ENCODE measurements at regions not wholly inside any gene's neighbourhood (a gene's known extent, or its start where the extent isn't known, plus 50 kb on each side); places are given as distances from the start of the nearest gene placed in this dataset.

DNA sequence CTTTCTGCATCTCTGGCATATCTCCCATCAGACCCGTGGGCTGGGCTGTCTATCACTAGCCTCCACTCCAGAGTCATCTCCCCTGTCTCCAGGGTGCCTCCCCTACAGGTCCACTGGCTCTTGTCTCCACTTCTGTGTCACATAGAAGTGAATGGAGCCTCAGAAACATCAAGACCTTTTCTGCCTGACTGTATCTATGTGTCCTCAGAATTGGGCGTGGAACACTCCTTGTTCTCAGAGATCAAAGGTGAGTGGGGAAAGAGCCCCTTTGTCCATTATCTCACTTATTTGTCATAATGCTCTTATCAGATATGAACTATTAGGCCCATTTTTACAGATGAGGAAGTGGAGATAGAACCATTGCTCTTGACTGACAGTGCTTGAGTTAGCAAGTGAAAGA is 211.0 kb downstream of the CYRIA start:
- Mint-ChIP-seq H3K27me3 (peaks cover 4% of the 10 kb centered on the region), H3K4me3 (no peak overlapping the region), H3K27ac (no peak overlapping the region), H3K4me1 (no peaks in the 10 kb centered on the region), H3K36me3 (ENCODE audit: low read depth) (peaks cover 2% of the 10 kb centered on the region)
- DNase-seq = no peak
- no peaks in the 10 kb centered on the region for H3K9me3 ChIP-seq (ENCODE audit: control insufficient read depth, low read length, poor library complexity, severe bottlenecking)
- no peak for ATAC-seq

GRCh38 chr2:16452123-16452522 is 213.5 kb downstream of the CYRIA start:
- H3K4me3 Mint-ChIP-seq = no peak overlapping the region
- DNase-seq (no peak), ATAC-seq (no peak)
- H3K36me3 Mint-ChIP-seq (ENCODE audit: low read depth) = no peaks in the 10 kb centered on the region
- no peak overlapping the region for H3K27ac Mint-ChIP-seq
- H3K4me1 Mint-ChIP-seq = no peaks in the 10 kb centered on the region
- H3K9me3 ChIP-seq (ENCODE audit: control insufficient read depth, low read length, poor library complexity, severe bottlenecking) = no peaks in the 10 kb centered on the region
- H3K27me3 Mint-ChIP-seq = no peaks in the 10 kb centered on the region

- ATAC-seq (no peak), DNase-seq (no peak)
- H3K27me3 Mint-ChIP-seq = no peaks in the 10 kb centered on the region
- no peaks in the 10 kb centered on the region for H3K9me3 ChIP-seq (ENCODE audit: control insufficient read depth, low read length, poor library complexity, severe bottlenecking)
- no peak overlapping the region for H3K27ac Mint-ChIP-seq
- no peaks in the 10 kb centered on the region for H3K4me1 Mint-ChIP-seq
- no peak overlapping the region for H3K4me3 Mint-ChIP-seq
- no peaks in the 10 kb centered on the region for H3K36me3 Mint-ChIP-seq (ENCODE audit: low read depth)
Observed at GRCh38 chr2:16446706-16447105, 218.9 kb downstream of the CYRIA start.

GRCh38 chr2:16442971-16443370 is 222.7 kb downstream of the CYRIA start:
- H3K4me1 Mint-ChIP-seq = no peaks in the 10 kb centered on the region
- H3K27ac Mint-ChIP-seq = no peak overlapping the region
- no peaks in the 10 kb centered on the region for H3K9me3 ChIP-seq (ENCODE audit: control insufficient read depth, low read length, poor library complexity, severe bottlenecking)
- no peak for ATAC-seq
- peaks cover 6% of the 10 kb centered on the region for H3K27me3 Mint-ChIP-seq
- no peak for DNase-seq
- no peak overlapping the region for H3K4me3 Mint-ChIP-seq
- H3K36me3 Mint-ChIP-seq (ENCODE audit: low read depth) = no peaks in the 10 kb centered on the region

GRCh38 chr2:16441431-16441830 is 224.2 kb downstream of the CYRIA start:
- ATAC-seq = no peak
- DNase-seq = no peak
- H3K4me3 Mint-ChIP-seq = no peak overlapping the region
- H3K27ac Mint-ChIP-seq = no peak overlapping the region
- H3K4me1 Mint-ChIP-seq = no peaks in the 10 kb centered on the region
- H3K36me3 Mint-ChIP-seq (ENCODE audit: low read depth) = no peaks in the 10 kb centered on the region
- peaks cover 16% of the 10 kb centered on the region for H3K27me3 Mint-ChIP-seq
- H3K9me3 ChIP-seq (ENCODE audit: control insufficient read depth, low read length, poor library complexity, severe bottlenecking) = no peaks in the 10 kb centered on the region

- Mint-ChIP-seq H3K27me3 (peaks cover 16% of the 10 kb centered on the region), H3K4me1 (no peaks in the 10 kb centered on the region), H3K4me3 (no peak overlapping the region), H3K27ac (no peak overlapping the region), H3K36me3 (ENCODE audit: low read depth) (no peaks in the 10 kb centered on the region)
- DNase-seq (no peak), ATAC-seq (no peak)
- H3K9me3 ChIP-seq (ENCODE audit: control insufficient read depth, low read length, poor library complexity, severe bottlenecking) = no peaks in the 10 kb centered on the region
Observed at GRCh38 chr2:16440898-16441297, 224.7 kb downstream of the CYRIA start.

DNA sequence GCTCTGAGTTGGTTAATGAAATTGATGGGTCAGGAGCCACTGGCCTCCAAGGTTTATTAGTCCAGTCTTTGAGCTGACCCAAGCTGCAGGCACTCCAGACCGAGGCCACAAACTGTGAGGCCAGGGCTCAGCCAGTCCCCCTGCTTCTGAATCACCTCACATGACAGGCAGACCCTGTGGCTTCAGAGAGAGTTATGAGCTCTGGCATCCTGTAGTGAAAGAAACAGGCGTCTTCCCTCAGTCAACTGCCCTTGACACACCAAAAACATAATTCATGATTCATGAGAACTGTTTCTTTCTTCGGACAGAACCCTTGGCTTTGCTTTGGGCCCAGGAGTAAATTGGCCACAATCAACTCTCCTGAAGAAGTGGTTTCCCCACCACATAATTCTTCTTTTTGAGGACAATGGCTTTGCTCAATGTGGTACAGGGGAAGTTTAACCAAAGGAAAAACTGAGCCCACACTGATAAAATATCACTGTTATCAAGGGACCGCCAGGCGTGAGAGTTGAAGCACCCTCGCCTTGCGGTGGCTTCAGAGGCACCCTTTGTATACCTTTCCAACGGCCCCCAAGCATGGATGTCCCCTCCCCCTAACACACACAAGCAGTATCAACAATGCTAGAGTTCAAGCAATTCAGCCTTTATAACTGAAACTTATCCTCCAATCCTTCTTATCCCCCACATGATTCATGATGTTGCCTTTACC is 226.9 kb downstream of the CYRIA start:
- H3K9me3 ChIP-seq (ENCODE audit: control insufficient read depth, low read length, poor library complexity, severe bottlenecking) = no peaks in the 10 kb centered on the region
- Mint-ChIP-seq H3K27ac (no peak overlapping the region), H3K27me3 (peaks cover 16% of the 10 kb centered on the region), H3K4me3 (no peak overlapping the region), H3K36me3 (ENCODE audit: low read depth) (no peaks in the 10 kb centered on the region), H3K4me1 (no peaks in the 10 kb centered on the region)
- no peak for DNase-seq
- ATAC-seq = no peak

DNA sequence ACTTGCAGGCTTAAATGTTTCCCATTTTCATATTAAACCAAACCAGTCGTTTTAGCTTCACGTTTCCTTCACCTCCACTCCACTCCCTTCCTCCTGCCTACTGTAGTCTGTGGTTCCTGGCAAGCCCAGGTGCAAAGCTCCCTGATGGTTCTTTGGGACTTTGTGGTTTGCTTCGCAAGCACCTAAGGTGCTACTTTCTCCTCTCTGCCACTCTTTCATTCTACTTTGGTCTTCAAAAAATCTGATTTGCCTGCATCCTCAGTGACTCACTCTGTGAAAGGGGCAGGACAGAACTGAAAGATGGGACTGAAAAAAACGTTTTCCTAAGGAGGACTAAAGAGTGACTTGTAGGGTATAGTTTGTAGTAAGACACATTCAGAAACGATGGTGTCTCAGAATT is 228.4 kb downstream of the CYRIA start:
- Mint-ChIP-seq H3K4me1 (no peaks in the 10 kb centered on the region), H3K4me3 (no peak overlapping the region), H3K27ac (no peak overlapping the region), H3K36me3 (ENCODE audit: low read depth) (no peaks in the 10 kb centered on the region), H3K27me3 (peaks cover 16% of the 10 kb centered on the region)
- no peak for DNase-seq
- no peaks in the 10 kb centered on the region for H3K9me3 ChIP-seq (ENCODE audit: control insufficient read depth, low read length, poor library complexity, severe bottlenecking)
- no peak for ATAC-seq

DNA sequence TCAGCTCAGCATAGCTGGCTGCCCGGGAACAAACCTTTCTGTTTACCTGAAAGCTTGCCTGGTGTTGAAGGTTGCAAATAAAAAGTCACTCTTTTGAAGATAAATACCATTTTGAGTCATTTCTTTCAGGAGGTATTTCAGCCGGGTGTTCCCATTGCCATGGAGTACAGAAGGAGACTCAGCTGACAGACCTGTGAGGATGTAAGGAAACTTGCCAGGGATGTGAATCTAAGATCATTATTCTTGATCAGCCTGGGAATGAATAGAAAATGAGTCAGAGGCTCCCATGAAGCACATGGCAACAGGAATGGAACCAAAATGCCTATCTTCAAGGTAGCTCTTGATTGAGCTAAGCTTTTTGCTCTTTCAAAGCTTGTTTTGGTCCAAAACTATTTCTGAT is 231.2 kb downstream of the CYRIA start:
- no peaks in the 10 kb centered on the region for H3K36me3 Mint-ChIP-seq (ENCODE audit: low read depth)
- DNase-seq = no peak
- H3K27me3 Mint-ChIP-seq = peaks cover 16% of the 10 kb centered on the region
- no peaks in the 10 kb centered on the region for H3K9me3 ChIP-seq (ENCODE audit: control insufficient read depth, low read length, poor library complexity, severe bottlenecking)
- H3K27ac Mint-ChIP-seq = no peak overlapping the region
- no peaks in the 10 kb centered on the region for H3K4me1 Mint-ChIP-seq
- no peak for ATAC-seq
- H3K4me3 Mint-ChIP-seq = no peak overlapping the region

GRCh38 chr2:16430846-16431245 is 234.8 kb downstream of the CYRIA start:
- Mint-ChIP-seq H3K27me3 (no peaks in the 10 kb centered on the region), H3K36me3 (ENCODE audit: low read depth) (no peaks in the 10 kb centered on the region), H3K4me3 (no peak overlapping the region), H3K4me1 (no peaks in the 10 kb centered on the region), H3K27ac (no peak overlapping the region)
- DNase-seq (no peak), ATAC-seq (no peak)
- no peaks in the 10 kb centered on the region for H3K9me3 ChIP-seq (ENCODE audit: control insufficient read depth, low read length, poor library complexity, severe bottlenecking)

DNA sequence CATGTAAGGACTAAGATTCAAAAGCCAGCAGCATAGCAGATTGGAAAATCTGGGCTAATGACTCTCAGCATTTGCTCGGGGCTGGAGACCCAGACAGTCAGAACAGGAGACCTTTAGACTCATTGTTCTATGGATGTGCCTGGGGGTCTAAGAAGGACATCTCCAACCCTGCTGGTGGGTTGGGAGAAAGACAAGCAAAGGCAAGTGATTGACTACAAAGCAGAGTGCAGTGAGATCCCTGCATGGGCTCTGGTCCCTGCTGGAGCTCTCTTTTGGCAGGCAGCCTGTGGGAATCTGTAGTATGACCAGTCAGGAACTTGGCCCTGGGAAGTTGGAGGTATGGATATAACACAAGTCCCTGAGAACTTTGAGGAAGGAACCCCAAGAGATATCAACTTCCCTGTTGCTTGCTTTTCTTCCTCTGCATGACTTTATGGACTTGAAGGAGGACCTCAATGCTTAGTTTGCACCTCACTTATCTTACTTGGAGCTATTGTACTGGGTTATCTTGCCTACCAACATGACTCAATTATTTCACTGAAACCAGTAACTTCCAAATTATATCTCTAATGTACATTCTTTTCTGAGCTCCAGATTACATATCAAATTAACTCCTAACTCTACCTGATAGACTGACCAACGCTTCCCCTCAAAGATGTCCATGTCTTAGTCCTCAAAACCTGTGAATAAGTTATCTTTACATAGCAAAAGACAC is 236.0 kb downstream of the CYRIA start:
- no peak for ATAC-seq
- Mint-ChIP-seq H3K27ac (no peak overlapping the region), H3K4me3 (no peak overlapping the region), H3K27me3 (no peaks in the 10 kb centered on the region), H3K4me1 (no peaks in the 10 kb centered on the region), H3K36me3 (ENCODE audit: low read depth) (no peaks in the 10 kb centered on the region)
- no peak for DNase-seq
- H3K9me3 ChIP-seq (ENCODE audit: control insufficient read depth, low read length, poor library complexity, severe bottlenecking) = no peaks in the 10 kb centered on the region

GRCh38 chr2:16429002-16429401 is 236.6 kb downstream of the CYRIA start:
- no peak overlapping the region for H3K4me3 Mint-ChIP-seq

DNA sequence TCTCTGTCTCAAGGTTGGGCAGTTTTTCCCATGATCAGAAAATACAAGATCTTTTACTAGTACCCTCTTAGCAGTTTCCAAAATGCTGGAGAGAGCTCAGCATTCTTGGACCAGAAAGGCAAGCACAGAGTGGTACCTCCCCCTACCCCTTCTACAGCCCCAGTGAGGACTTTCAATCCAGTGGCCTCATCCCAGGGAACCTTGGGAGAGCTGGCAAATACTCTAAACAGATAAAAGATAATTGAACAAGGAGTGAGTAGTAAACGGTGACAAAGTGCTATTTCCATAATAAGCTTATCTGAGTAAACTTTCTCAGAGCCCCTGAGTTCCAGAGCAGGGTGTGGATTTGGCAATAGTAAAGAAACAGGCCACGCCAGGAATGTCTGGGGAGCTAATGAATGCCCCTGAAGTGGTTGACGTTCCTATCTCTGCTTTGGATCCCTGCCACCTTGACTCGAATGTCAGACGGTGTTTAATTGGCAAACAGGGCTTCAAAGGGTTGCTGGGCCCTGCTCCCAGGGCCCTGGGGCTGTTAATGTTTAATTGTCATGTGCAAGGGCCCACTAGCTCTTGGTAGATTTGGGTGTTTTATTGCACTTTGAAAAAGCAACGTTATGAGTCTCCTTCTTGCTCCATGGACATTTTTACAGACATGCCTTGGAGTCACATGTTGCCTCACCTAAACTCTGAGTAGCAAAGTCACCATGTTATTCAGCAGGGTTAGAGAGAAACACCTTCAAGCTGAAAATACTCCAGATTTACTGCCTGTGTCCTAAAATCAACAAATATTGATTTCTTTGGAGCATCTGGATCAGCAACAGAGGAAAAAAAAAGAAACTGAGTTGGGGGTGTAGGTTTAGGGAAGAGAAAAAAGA is 239.9 kb downstream of the CYRIA start:
- ATAC-seq (no peak), DNase-seq (no peak)
- Mint-ChIP-seq H3K27me3 (no peaks in the 10 kb centered on the region), H3K36me3 (ENCODE audit: low read depth) (no peaks in the 10 kb centered on the region), H3K4me3 (no peak overlapping the region), H3K4me1 (no peaks in the 10 kb centered on the region), H3K27ac (no peak overlapping the region)
- H3K9me3 ChIP-seq (ENCODE audit: control insufficient read depth, low read length, poor library complexity, severe bottlenecking) = no peaks in the 10 kb centered on the region

More at GRCh38 chr2:16429002-16429401, 236.6 kb downstream of the CYRIA start:
- H3K27me3 Mint-ChIP-seq = no peaks in the 10 kb centered on the region
- DNase-seq (no peak), ATAC-seq (no peak)
- no peaks in the 10 kb centered on the region for H3K9me3 ChIP-seq (ENCODE audit: control insufficient read depth, low read length, poor library complexity, severe bottlenecking)
- H3K4me1 Mint-ChIP-seq = no peaks in the 10 kb centered on the region
- H3K36me3 Mint-ChIP-seq (ENCODE audit: low read depth) = no peaks in the 10 kb centered on the region
- no peak overlapping the region for H3K27ac Mint-ChIP-seq

Data from T-helper 17 cell (primary cell).